Fibroblast of villous mesenchyme (primary cell): ENCODE measurements at regions not wholly inside any gene's neighbourhood (a gene's known extent, or its start where the extent isn't known, plus 50 kb on each side); places are given as distances from the start of the nearest gene placed in this dataset.

ENCODE experiments used
- DNase-seq: peaks from one replicate; pipeline ENCODE4 v3.0.0-alpha.2; 2010; ENCODE audit warnings: low read depth
- H3K4me3 ChIP-seq: 2 replicates; pipeline ENCODE4 v1.5.1; 2011; ENCODE audit warnings: low read depth, mild to moderate bottlenecking, low read length
- CTCF ChIP-seq: IDR thresholded peaks from 2 replicates; pipeline ENCODE4 v1.5.1; 2012; ENCODE audit warnings: low read depth, mild to moderate bottlenecking, low read length; ENCODE audit not compliant: insufficient read depth

- H3K4me3 ChIP-seq, result no peak overlapping the region
- no peak for TF ChIP-seq CTCF
- no peak for DNase-seq
Measured at GRCh38 chr3:94654096-94654495, 591.2 kb downstream of the NSUN3 start.

GRCh38 chr3:94665922-94666321 is 603.1 kb downstream of the NSUN3 start:
- no peak for TF ChIP-seq CTCF
- H3K4me3 ChIP-seq, result no peak overlapping the region
- DNase-seq, result no peak

GRCh38 chr3:94671078-94671477 is 608.2 kb downstream of the NSUN3 start:
- no peak for TF ChIP-seq CTCF
- no peak overlapping the region for H3K4me3 ChIP-seq
- no peak for DNase-seq

- TF ChIP-seq CTCF, result no peak
- no peak overlapping the region for H3K4me3 ChIP-seq
- no peak for DNase-seq
Measured at GRCh38 chr3:94673876-94674275, 611.0 kb downstream of the NSUN3 start.

GRCh38 chr3:94686208-94686607 is 623.3 kb downstream of the NSUN3 start:
- no peak for DNase-seq
- H3K4me3 ChIP-seq, result no peak overlapping the region
- TF ChIP-seq CTCF, result no peak

GRCh38 chr3:94693997-94694640 is 631.3 kb downstream of the NSUN3 start:
- DNase-seq, result no peak
- TF ChIP-seq CTCF, result no peak
- no peak overlapping the region for H3K4me3 ChIP-seq

GRCh38 chr3:94694894-94695293 is 632.0 kb downstream of the NSUN3 start:
- TF ChIP-seq CTCF, result no peak
- no peak for DNase-seq
- H3K4me3 ChIP-seq, result no peak overlapping the region
